ENCODE measurements at regions not wholly inside any gene's neighbourhood (a gene's known extent, or its start where the extent isn't known, plus 50 kb on each side); places are given as distances from the start of the nearest gene placed in this dataset.

DNA sequence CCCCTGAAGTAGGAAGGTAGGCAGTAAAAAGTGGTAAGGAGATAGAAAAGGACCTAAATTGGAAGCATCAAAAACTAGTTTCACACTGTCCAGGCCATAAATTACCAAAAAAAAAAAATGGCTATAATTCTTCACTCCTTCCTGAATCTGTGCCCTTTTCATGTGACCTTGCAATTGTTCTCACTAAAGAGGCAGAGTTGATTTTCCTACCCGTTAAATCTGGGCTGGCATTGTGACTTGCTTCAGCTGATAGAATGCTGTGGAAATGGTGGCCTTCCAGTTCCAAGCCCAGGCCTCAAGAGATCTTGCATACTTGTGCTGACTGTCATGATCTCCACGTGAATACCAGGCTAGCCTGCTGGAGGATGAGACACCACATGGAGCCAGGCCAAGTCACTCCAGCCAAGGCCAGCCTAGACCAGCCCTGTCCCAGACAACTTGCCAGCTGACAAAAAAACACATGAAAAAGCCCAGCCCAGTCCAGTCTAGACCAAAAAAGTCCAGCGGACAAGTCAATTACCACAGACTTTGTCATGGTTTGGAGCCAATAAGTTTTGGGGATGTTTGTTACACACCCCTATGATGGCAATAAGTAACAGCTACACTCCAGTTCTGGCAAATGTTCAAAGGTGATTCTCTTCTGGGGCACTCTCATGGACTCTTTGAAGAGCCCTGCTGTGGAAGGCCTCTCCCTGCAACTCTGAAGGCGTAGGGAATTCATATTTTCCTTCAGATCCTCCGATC, 51.4 kb upstream of the NUP50 start:
- Histone ChIP-seq H3K4me3 (ENCODE audit: extremely low read depth, insufficient read depth, low read length, poor library complexity, severe bottlenecking) (no peak overlapping the region), H3K9me3 (ENCODE audit: control insufficient read depth, low read length) (no peaks in the 10 kb centered on the region), H3K27ac (ENCODE audit: low read depth, low read length, severe bottlenecking) (no peak overlapping the region), H3K4me1 (ENCODE audit: control insufficient read depth, insufficient read depth, low read length, poor library complexity, severe bottlenecking) (no peaks in the 10 kb centered on the region), H3K36me3 (ENCODE audit: control insufficient read depth, insufficient read depth, low read length) (no peaks in the 10 kb centered on the region)
- WGBS, 2 experiments (ENCODE audit: insufficient coverage in 2 of 2) = 88 to 92% methylated on average over 4 of the region's 5 CpGs

Measured in mesodermal cell (in vitro differentiated cells).